Gastrocnemius medialis (tissue), 4 donors: ENCODE measurements at regions not wholly inside any gene's neighbourhood (a gene's known extent, or its start where the extent isn't known, plus 50 kb on each side); places are given as distances from the start of the nearest gene placed in this dataset.

Source experiments
- CTCF ChIP-seq, 5 experiments: fragments of 450-650 bp in 3 of 5; fragments of 200-600 bp in 2 of 5; sonication (generic) in 2 of 5; IDR thresholded peaks in 4 of 5; conservative IDR thresholded peaks in 1 of 5; 1 replicate in 4 of 5; 2 replicates in 1 of 5; pipeline ENCODE4 v1.5.1; 2016 to 2019; ENCODE audit warnings: antibody characterized with exemption in 5 of 5, mild to moderate bottlenecking in 3 of 5, moderate library complexity in 3 of 5
- POLR2A ChIP-seq, 2 donors: fragments of 450-650 bp; IDR thresholded peaks; one replicate each; pipeline ENCODE4 v1.6.1; 2017; ENCODE audit warnings: antibody characterized with exemption in 2 of 2, mild to moderate bottlenecking in 2 of 2, moderate library complexity in 2 of 2

- TF ChIP-seq POLR2A (IDR thresholded peaks at IDR 0.05): no peak
- no peak for TF ChIP-seq CTCF (IDR thresholded peaks at IDR 0.05 in 4 of 5, conservative IDR thresholded peaks at IDR 0.05 in 1 of 5)
Observed at GRCh38 chr2:217199255-217199630, 339.4 kb upstream of the TNP1 start.
